GM18951 (cell line): ENCODE measurements at regions not wholly inside any gene's neighbourhood (a gene's known extent, or its start where the extent isn't known, plus 50 kb on each side); places are given as distances from the start of the nearest gene placed in this dataset.
"Not testable (repeated sequence)": the region's sequence is repeated elsewhere in the genome, so short reads cannot be mapped to it uniquely, and the experiment has no call there.

Experiments
- POLR2A ChIP-seq: IDR thresholded peaks from 4 replicates; pipeline ENCODE4 v1.6.1; 2011; ENCODE audit warnings: mild to moderate bottlenecking; ENCODE audit not compliant: insufficient read length, insufficient read depth; ENCODE audit errors: extremely low read depth
- in situ Hi-C: fragments of 300-500 bp; cut with MboI; formaldehyde crosslinking; loops from one replicate; pipeline ENCODE4 v1.12.0; 2022; ENCODE audit warnings: low sequenced_read_pairs, mixed read lengths, inconsistent platforms; ENCODE audit not compliant: unreplicated experiment

DNA sequence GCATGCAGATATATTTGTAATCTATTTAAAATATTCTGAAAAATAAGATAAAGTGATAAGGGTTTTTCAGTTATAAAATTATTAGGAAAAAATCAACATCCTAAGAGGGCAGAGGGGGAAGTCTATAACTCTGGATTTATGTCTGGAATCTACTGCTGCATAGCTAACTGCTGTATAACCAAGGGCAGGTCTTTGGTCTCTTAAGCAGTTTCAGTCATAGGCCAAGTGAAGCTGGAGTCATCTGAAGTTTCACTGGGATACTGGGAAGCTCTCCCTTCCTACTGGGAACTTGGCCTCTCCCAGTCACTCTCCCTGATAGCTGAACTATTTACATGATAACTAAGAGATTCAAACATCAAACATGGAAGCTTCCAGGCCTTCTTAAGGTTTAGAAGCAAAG lies 1409.9 kb upstream of the PCDH7 start:
- no peak for TF ChIP-seq POLR2A
- in situ Hi-C loops: no loop called here

DNA sequence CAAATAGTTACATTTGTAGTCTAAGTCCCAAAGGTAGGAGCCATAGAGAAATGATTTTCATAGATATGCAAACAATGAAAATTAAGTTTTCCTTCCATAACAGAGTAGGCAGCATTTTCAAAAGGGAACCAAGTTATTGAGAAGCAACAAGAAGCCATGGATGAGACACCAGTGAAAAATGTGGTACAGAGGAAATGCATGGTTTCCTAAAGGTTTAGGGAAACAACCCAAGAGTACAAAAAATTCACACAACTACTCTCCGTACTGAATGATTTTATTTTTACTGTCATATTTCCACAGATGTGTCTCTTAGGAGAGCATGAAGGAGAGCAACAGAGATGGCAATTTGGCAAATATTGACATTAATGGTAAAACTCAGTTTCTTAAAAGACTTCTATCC lies 1408.9 kb upstream of the PCDH7 start:
- TF ChIP-seq POLR2A: no peak
- in situ Hi-C loops: no loop called here

DNA sequence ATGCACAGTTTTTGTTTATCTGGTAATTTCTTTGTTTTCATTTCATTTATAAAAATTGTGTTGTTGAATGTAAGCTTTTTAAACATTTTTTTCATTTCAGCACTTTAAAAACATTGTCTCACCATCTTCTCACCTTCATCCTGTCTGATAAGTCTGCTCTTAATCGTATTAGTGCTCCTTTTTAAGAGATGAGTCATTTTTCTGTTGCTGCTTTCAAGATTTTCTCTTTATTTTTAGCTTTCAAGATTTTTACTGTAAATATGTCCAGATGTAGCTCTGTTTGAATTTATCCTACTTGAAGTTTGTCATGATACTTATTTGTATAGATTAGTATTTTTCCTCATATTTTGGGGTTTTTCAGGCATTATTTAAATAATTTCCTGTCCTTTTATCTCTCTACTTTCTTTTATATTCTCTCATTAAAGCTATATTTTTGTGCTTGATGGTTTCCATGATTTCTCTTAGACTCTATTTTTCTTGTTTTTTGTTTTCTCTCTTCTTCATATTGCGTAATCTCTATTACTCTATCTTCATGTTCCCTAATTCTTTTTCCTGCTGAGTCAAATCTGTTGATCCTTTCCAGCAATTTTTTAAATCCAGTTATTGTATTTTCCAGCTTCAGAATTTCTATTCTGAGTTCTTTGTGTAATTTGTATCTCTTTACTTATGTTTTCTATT lies 1400.4 kb upstream of the PCDH7 start:
- TF ChIP-seq POLR2A: no peak
- in situ Hi-C loops: no loop called here

DNA sequence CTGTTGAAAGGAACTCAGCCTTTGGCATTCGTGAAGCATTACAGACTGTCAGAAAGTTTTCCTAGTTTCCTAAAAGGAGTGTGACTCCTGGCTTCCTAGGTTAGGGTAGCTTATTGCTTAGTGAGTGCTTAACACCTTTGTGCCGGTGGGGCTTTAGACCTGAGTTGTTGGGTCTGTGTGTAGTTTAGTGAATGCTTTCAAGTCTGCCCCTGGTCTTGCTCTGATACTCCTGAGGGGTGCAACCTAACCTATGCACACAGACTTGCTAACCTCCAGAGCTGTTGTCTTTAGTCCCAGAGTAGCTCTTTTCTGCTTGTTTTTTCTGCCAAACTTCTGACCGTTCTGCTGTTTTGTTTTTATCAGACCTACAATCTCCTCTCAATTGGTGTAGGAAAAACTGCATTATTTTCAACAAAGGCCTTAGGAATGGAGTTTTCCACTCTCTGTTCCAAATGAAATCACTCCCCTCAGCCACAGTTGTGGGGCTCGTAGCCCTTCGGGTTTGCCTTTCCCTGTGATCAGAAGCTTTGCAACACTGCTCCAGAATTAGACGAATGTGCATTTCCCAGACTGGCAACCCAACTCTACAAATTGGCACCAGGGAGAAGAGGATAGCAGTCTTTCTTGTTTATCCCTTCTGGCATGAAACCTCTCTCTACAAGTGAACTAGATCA lies 1399.1 kb upstream of the PCDH7 start:
- in situ Hi-C loops: no loop called here
- TF ChIP-seq POLR2A: no peak

DNA sequence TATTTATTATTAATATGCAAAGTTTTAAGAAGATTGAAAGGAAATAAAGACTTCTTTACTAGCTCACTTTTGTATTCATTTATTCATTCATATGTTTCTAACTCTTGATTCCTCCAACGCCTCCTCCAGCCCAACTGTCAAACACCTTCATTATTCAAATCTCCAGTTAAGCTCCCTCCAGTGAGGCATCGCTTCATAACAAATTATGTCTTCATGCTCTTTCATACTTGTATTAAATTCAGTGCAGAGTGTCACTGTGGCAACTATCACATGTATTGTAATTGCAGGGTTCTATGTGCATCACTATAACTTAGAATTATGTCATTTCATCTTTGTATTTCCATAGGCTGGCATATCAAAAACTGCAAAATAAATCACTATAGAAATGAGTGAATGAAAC lies 1394.2 kb upstream of the PCDH7 start:
- no peak for TF ChIP-seq POLR2A

DNA sequence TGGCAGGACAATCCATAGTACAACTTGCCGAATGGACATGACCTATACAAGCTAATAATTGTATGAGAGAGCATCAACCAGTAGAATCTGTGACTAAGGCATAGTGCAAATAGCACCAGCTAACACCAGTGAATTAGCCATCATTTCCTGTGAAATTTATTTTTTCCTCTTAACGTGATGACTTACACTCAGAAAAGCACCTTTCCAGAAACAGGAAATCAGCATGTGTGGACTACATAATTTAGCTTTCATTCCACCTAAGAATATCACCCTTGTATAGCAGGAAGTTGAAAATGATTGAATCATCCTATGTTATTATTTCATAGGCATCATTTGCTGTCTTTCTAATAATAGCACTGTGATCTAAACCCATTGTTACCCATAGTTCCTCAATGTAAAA lies 1393.4 kb upstream of the PCDH7 start:
- TF ChIP-seq POLR2A: no peak
- in situ Hi-C loops: no loop called here

More for the DNA sequence above, 1394.2 kb upstream of the PCDH7 start:
- in situ Hi-C loops: no loop called here

DNA sequence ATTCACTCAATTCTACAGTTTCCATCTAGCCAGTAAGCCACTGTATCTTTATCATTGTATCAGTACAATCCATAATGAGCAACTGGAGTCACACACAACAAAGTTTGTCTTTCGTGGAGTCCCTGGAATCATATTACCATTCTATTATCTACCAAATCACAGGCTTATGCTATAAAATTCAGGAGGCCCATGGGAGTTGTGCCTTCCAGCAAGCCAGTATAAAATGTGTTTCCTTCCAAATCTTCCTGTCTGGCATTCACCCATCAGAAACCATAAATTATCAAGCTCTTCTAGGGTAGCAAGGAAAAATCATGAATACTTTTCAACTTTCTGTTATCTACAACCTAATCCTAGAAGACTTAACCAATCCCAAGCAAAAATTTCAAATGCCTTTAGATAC lies 1383.3 kb upstream of the PCDH7 start:
- in situ Hi-C loops: no loop called here
- no peak for TF ChIP-seq POLR2A

DNA sequence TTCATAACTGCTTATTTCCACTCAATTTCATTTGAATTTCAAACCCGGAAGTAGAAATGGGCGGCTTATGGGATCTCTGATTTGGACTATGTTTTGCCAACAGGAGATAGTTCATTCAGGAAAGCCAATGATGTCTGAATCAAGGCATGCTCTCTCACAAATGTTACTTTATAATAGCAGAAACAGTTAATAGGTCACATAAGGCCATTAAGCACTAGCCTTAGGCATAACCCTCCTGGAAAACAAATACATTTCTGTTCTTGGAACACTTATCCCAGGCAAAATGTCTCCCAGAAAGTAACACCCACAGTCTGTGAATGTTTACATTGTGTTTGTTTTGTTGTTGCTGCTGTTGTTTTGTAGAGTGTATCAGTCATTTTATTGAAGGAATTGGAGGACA lies 1347.2 kb upstream of the PCDH7 start:
- in situ Hi-C loops: no loop called here
- TF ChIP-seq POLR2A: no peak

DNA sequence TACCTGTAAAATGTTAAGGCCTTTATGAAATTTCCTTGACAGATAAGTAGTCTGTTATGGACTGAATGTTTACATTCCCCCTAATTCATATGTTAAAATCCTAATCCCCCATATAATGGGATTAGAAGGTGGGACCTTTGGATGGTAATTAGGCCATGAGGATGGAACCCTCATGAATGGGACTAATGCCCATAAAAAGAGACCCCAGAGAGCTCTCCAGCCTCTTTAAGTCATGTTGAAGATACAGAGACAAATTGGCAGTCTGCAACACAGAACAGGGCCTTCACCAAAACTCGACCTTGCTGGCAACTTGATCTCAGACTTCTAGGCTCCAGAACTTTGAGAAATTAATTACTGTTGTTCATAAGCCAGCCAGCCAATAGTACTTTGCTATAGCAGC lies 1344.5 kb upstream of the PCDH7 start:
- in situ Hi-C loops: no loop called here
- no peak for TF ChIP-seq POLR2A

DNA sequence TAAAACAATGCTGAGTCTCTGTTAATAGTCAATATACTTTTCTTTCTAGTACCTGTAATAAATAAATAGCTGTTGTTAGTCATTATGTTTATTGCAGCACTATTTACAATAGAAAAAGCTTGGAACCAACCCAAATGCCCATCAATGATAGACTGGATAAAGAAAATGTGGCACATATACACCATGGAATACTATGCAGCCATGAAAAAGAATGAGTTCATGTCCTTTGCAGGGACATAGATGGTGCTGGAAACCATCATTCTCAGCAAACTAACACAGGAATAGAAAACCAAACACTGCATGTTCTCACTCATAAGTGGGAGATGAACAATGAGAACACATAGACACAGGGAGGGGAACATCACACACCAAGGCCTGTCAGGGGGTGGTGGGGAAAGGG lies 1341.9 kb upstream of the PCDH7 start:
- in situ Hi-C loops: not testable (repeated sequence)

DNA sequence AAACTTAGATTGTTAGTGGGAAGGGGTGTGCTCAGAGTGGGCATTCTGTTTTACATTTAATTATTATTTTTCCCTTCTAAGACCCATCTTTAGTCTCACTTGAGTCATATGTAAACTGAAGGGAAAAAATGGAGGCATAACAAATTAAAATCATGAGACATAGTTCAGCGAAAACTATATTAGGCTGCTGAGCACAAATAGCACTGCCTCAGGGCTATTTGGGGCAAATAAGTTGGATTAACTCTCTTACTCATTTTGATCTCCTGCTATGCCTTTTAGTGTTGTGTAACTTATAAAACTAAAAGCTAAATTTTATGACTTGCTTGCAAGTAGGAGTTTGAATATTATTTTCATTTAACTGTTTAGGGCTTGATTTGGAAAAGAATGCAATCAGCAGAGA lies 1329.2 kb upstream of the PCDH7 start:
- TF ChIP-seq POLR2A: no peak
- in situ Hi-C loops: no loop called here

DNA sequence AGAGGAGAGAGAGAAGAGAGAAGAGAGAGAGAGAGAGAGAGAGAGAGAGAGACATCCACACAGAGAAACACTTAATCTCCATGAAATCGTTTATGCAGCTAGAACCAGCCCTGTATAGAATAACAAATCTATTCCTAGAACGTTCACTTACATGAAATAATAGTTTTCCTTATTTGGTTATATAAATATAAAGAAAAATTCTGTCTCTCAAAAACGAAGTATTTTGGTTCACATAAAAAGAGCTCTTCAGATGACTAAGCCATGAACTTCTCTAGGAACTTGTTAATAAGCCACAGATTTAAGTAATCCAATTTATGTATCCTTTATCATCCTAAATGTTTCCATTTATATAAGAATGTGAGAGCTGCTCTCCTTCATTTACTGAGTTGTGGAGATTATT lies 1315.1 kb upstream of the PCDH7 start:
- in situ Hi-C loops: no loop called here
- no peak for TF ChIP-seq POLR2A

DNA sequence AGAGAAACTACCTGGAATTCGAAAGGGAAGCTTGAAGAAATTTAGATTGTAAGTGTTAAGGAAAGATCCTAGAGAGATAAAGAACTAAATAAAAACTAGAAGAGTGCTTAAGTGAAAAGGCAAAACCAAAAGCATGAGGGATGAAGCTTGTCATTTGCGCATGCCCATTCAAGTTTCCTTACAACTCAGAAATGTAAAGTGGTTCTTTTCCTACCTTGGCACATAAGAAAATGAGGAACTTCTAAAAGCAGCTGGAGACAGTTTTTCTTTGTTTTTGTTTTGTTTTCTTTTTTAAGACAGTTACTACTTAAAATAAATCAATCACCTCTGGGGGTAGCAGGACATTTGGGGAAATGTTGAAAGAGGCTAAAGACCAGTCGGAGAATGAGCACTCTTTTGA lies 1304.4 kb upstream of the PCDH7 start:
- no peak for TF ChIP-seq POLR2A
- in situ Hi-C loops: no loop called here

DNA sequence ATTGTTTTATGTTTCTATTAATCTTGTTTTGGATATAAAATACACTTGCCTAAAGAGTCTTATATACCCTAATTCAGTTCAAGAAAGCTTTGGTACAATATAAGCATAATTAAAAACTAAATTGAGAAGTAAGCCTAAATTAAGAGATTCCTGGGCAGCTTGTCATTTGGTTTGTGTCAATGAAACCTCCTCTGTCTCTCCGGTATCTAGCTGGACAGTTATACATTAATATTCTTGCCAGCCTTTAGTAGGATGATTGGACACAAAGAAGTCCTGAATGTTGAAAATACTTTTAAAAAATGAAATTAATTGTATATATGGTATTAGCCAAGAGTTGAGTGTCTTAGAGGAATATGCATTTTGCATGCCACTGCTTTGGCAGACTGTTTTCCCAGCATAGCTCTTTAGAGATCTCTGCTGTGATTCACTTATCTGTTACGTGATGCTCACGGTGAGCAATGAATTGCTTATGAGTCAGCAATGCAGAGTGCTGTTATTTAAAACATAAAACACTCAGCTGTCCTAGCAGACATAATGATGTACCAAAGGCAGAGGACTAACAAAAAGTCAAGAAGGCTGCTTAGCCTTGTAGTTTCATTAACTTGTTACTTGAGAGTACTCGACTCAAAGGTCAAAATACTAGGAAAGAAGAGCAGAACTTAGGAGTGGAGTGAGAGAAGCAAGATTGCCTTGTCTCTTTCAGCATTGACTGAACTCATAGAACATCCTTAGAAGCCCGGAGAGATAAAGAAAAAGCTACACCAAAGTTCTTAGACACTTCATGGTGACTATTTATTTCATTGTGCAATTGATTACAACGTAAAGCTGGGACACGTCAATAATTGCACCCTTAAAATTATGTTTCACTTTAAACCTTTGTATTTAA lies 1296.1 kb upstream of the PCDH7 start:
- no peak for TF ChIP-seq POLR2A
- in situ Hi-C loops: no loop called here
